ENCODE measurements at regions not wholly inside any gene's neighbourhood (a gene's known extent, or its start where the extent isn't known, plus 50 kb on each side); places are given as distances from the start of the nearest gene placed in this dataset.
A peak's percentile ranks its signal among the peaks of the same experiment; 100 is the strongest.

DNA sequence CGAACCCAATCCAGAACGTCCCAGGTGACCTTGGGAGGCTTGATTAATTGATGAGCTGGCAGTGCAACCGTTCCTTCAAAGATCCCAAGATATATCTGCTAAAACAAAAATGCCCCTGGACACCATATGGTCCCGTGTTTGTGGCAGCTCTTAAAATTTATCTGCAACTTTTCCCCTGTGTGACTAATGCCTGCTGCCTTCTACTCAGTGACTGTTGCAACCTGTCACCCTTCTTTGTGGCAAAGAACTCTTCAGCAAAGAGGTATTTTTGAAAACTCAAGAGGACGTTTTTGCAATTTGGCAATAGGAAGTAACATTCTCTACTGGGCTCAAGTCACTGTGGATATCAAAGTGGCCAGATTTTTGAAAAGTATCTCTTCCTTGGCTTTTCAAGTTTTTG, 75.8 kb upstream of the SOD3 start:
- no peak for DNase-seq (ENCODE audit: low spot score)

GRCh38 chr4:24720436-24720835, 74.9 kb upstream of the SOD3 start:
- DNase-seq (ENCODE audit: low spot score) = no peak

GRCh38 chr4:24720979-24721378, 74.4 kb upstream of the SOD3 start:
- DNase-seq (ENCODE audit: low spot score) = no peak

- no peak for DNase-seq (ENCODE audit: low spot score)
Measured at GRCh38 chr4:24722026-24722568, 73.3 kb upstream of the SOD3 start.

GRCh38 chr4:24727390-24728224, 67.8 kb upstream of the SOD3 start:
- no peak for DNase-seq (ENCODE audit: low spot score)

- no peak for DNase-seq (ENCODE audit: low spot score)
Measured at GRCh38 chr4:24729119-24729730, 66.1 kb upstream of the SOD3 start.

GRCh38 chr4:24730256-24731001, 64.9 kb upstream of the SOD3 start:
- DNase-seq (ENCODE audit: low spot score) = peak; percentile 18

GRCh38 chr4:24731448-24731847, 63.9 kb upstream of the SOD3 start:
- DNase-seq (ENCODE audit: low spot score) = no peak

- no peak for DNase-seq (ENCODE audit: low spot score)
Measured at GRCh38 chr4:24734511-24734910, 60.9 kb upstream of the SOD3 start.

- no peak for DNase-seq (ENCODE audit: low spot score)
Measured at GRCh38 chr4:24736066-24736465, 59.3 kb upstream of the SOD3 start.

DNA sequence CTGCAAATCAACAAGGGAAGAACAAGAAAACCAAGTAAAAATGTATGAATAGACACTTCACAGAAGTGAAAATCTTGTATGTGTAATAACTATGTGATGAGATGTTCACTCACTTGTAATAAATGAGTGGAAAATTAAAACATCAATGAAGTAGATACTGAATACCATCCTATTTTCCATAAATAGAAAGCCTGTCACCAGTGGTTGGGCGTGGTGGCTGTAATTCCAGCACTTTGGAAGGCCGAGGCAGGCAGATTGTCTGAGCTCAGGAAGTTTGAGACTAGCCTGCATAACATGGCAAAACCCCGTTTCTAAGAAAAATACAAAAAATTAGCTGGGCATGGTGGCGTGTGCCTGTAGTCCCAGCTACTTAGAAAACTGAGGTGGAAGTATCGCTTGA, 53.5 kb upstream of the SOD3 start:
- no peak for DNase-seq (ENCODE audit: low spot score)

GRCh38 chr4:24742335-24742734, 53.0 kb upstream of the SOD3 start:
- DNase-seq (ENCODE audit: low spot score) = no peak

- DNase-seq (ENCODE audit: low spot score) = no peak
Measured at GRCh38 chr4:24742773-24743172, 52.6 kb upstream of the SOD3 start.

- DNase-seq (ENCODE audit: low spot score) = no peak
Measured at GRCh38 chr4:24743206-24743605, 52.2 kb upstream of the SOD3 start.

- DNase-seq (ENCODE audit: low spot score) = peak; percentile 49
Measured at GRCh38 chr4:24743927-24744326, 51.4 kb upstream of the SOD3 start.

- no peak for DNase-seq (ENCODE audit: low spot score)
Measured at GRCh38 chr4:24745172-24745895, 50.0 kb upstream of the SOD3 start.
